Medulla oblongata (tissue), 1 donor: ENCODE measurements at regions not wholly inside any gene's neighbourhood (a gene's known extent, or its start where the extent isn't known, plus 50 kb on each side); places are given as distances from the start of the nearest gene placed in this dataset.
"Not testable (repeated sequence)": the region's sequence is repeated elsewhere in the genome, so short reads cannot be mapped to it uniquely, and the experiment has no call there.

Source experiments
- DNase-seq: peaks from one replicate; pipeline ENCODE4 v3.0.0-alpha.2; 2015; ENCODE audit errors: extremely low spot score

GRCh38 chr21:6428498-6429092 is 4092.8 kb upstream of the TPTE start:
- DNase-seq = not testable (repeated sequence)

GRCh38 chr21:6429924-6430323 is 4091.5 kb upstream of the TPTE start:
- not testable (repeated sequence) for DNase-seq

- DNase-seq = not testable (repeated sequence)
Measured at GRCh38 chr21:6433149-6433548, 4088.2 kb upstream of the TPTE start.

- not testable (repeated sequence) for DNase-seq
Measured at GRCh38 chr21:6436205-6436604, 4085.2 kb upstream of the TPTE start.

- peak; percentile 1 for DNase-seq
Measured at GRCh38 chr21:6436971-6437833, 4084.2 kb upstream of the TPTE start.

- DNase-seq = not testable (repeated sequence)
Measured at GRCh38 chr21:6437834-6438187, 4083.6 kb upstream of the TPTE start.

GRCh38 chr21:6439058-6439457 is 4082.3 kb upstream of the TPTE start:
- DNase-seq = not testable (repeated sequence)

- DNase-seq = not testable (repeated sequence)
Measured at GRCh38 chr21:6454648-6455340, 4066.6 kb upstream of the TPTE start.

- DNase-seq = not testable (repeated sequence)
Measured at GRCh38 chr21:6456011-6456661, 4065.2 kb upstream of the TPTE start.

- not testable (repeated sequence) for DNase-seq
Measured at GRCh38 chr21:6459761-6460160, 4061.6 kb upstream of the TPTE start.

GRCh38 chr21:6461358-6461757 is 4060.0 kb upstream of the TPTE start:
- not testable (repeated sequence) for DNase-seq

GRCh38 chr21:6464419-6464818 is 4057.0 kb upstream of the TPTE start:
- DNase-seq = not testable (repeated sequence)

GRCh38 chr21:6466081-6466698 is 4055.2 kb upstream of the TPTE start:
- DNase-seq = not testable (repeated sequence)

GRCh38 chr21:6466707-6467106 is 4054.7 kb upstream of the TPTE start:
- DNase-seq = not testable (repeated sequence)

- DNase-seq = not testable (repeated sequence)
Measured at GRCh38 chr21:6467189-6467774, 4054.1 kb upstream of the TPTE start.

- DNase-seq = not testable (repeated sequence)
Measured at GRCh38 chr21:6467907-6468306, 4053.5 kb upstream of the TPTE start.

- DNase-seq = not testable (repeated sequence)
Measured at GRCh38 chr21:6468331-6468860, 4053.0 kb upstream of the TPTE start.

- DNase-seq = not testable (repeated sequence)
Measured at GRCh38 chr21:6474250-6474968, 4047.0 kb upstream of the TPTE start.

GRCh38 chr21:6481116-6481515 is 4040.3 kb upstream of the TPTE start:
- not testable (repeated sequence) for DNase-seq

GRCh38 chr21:6482616-6483015 is 4038.8 kb upstream of the TPTE start:
- DNase-seq = not testable (repeated sequence)
